ENCODE measurements at regions not wholly inside any gene's neighbourhood (a gene's known extent, or its start where the extent isn't known, plus 50 kb on each side); places are given as distances from the start of the nearest gene placed in this dataset.

DNA sequence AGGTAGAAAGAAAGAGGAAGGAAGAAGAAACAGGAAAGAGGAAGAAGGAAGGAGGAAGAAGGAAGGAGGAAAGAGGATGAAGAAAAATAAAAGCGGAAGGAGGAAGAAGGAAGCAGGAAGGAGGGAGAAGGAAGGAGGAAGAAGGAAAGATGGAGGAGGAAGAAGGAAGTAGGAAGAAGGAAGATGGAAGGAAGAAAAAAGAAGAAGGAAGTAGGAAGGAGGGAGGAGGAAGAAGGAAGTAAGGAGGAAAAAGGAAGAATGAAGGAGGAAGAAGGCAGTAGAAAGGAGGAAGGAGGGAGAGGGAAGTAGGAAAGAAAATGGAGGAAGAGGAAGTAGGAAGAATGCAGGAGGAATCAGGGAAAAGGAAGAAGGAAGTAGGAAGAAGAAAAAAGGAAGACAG lies 191.1 kb upstream of the TBL1X start:
- H3K27me3 ChIP-seq (replicated peaks in 1 of 2; ENCODE audit: control insufficient read depth in 2 of 2, insufficient read depth in 2 of 2, low read length in 1 of 2): no peaks in the 10 kb centered on the region
- no peak overlapping the region for H3K27ac ChIP-seq (ENCODE audit: control insufficient read depth, insufficient read depth)
- no peaks in the 10 kb centered on the region for H4K20me1 ChIP-seq (ENCODE audit: control insufficient read depth, insufficient read depth)
- no TSS peak for BruUV-seq (replicated peaks)
- ChIA-PET CTCF (no interaction called here), SMC1A (ENCODE audit: uncharacterized antibody, unreplicated experiment) (no interaction called here), RAD21 (ENCODE audit: unreplicated experiment) (no interaction called here), POLR2A (no interaction called here)
- DNase-seq (ENCODE audit: low read depth, low spot score) (no peak), FAIRE-seq (no peak), ATAC-seq (no peak)
- intact Hi-C loops (cut with micrococcal nuclease; ENCODE audit: unreplicated experiment): no loop called here
- H3K36me3 ChIP-seq (ENCODE audit: control insufficient read depth in 2 of 2, insufficient read depth in 2 of 2, low read length in 1 of 2): no peaks in the 10 kb centered on the region
- H3K79me2 ChIP-seq (ENCODE audit: control insufficient read depth, insufficient read depth, low read length): no peaks in the 10 kb centered on the region
- 67% methylated on average over 1 of the region's 1 CpG for WGBS (ENCODE audit: insufficient coverage, insufficient replicate concordance, low lambda C conversion rate, missing lambda C conversion rate)
- 0 out of 4 replicates have a peak, but pooled peaks of 1 of the 2 experiments have one; percentile 61 for TF ChIP-seq ETV6 (conservative IDR thresholded peaks at IDR 0.05 in 1 of 2, IDR thresholded peaks at IDR 0.05 in 1 of 2; ENCODE audit: borderline replicate concordance in 1 of 2, low read depth in 1 of 2)
- TF ChIP-seq HDAC2 (IDR thresholded peaks at IDR 0.05): no peak
- no peaks in the 10 kb centered on the region for H3K9me3 ChIP-seq (replicated peaks; ENCODE audit: control insufficient read depth, insufficient read depth, low read length)
- in situ Hi-C loops (cut with MboI): no loop called here
- H3K4me3 ChIP-seq: no peak overlapping the region
- no peak overlapping the region for H3K4me2 ChIP-seq (ENCODE audit: control insufficient read depth, insufficient read depth)
- no peak overlapping the region for H3K9ac ChIP-seq (ENCODE audit: control insufficient read depth, insufficient read depth, low read length)
- no peaks in the 10 kb centered on the region for H3K4me1 ChIP-seq (ENCODE audit: control insufficient read depth, insufficient read depth, low read length)
- H2AFZ ChIP-seq (ENCODE audit: control insufficient read depth, low read depth, low read length): no peak overlapping the region

DNA sequence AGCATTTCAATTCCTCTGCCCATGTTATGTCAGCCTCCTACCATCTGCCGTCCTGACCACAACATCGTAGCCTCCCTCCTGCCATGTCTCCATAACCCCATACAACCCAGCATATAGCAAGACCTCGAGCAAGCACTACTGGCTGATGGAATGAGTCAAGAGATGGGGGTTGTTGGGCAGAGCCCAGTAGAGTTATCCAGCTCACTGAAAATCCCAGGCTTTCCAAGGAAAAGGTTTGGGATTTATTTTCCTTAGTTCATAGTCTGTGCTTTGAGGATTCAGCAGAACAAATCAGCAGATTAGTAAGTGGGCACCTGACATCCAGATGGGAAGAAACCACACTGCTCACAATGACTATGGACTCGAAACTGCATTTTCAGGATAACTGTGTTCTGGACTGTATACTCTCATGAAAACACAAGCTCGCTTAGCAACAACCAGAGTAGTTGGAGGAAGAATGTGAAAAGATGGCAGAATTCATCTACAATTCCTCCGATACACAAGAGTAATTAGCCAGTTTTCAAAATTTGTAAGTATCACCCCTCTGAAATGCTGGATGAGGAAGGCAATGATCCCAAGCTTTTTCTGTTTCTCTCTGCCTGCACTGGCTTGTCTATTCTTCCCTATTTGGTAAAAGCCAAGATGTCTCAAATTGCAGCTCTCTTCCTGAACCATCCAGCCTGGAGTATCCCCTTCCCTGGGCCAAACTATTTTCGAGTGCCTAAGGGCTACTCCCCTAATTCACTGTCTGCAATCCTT lies 186.2 kb upstream of the TBL1X start:
- H3K9me3 ChIP-seq (replicated peaks; ENCODE audit: control insufficient read depth, insufficient read depth, low read length): no peaks in the 10 kb centered on the region
- no peaks in the 10 kb centered on the region for H3K79me2 ChIP-seq (ENCODE audit: control insufficient read depth, insufficient read depth, low read length)
- intact Hi-C loops (cut with micrococcal nuclease; ENCODE audit: unreplicated experiment): no loop called here
- no peaks in the 10 kb centered on the region for H3K4me1 ChIP-seq (ENCODE audit: control insufficient read depth, insufficient read depth, low read length)
- no peaks in the 10 kb centered on the region for H3K36me3 ChIP-seq (ENCODE audit: control insufficient read depth in 2 of 2, insufficient read depth in 2 of 2, low read length in 1 of 2)
- POLR2A ChIA-PET: no interaction called here
- CTCF ChIA-PET: no interaction called here
- H3K4me2 ChIP-seq (ENCODE audit: control insufficient read depth, insufficient read depth): no peak overlapping the region
- DNase-seq (ENCODE audit: low read depth, low spot score) (no peak), FAIRE-seq (no peak), ATAC-seq (no peak)
- no peaks in the 10 kb centered on the region for H3K27me3 ChIP-seq (replicated peaks in 1 of 2; ENCODE audit: control insufficient read depth in 2 of 2, insufficient read depth in 2 of 2, low read length in 1 of 2)
- H4K20me1 ChIP-seq (ENCODE audit: control insufficient read depth, insufficient read depth): no peaks in the 10 kb centered on the region
- no peak overlapping the region for H3K27ac ChIP-seq (ENCODE audit: control insufficient read depth, insufficient read depth)
- SMC1A ChIA-PET (ENCODE audit: uncharacterized antibody, unreplicated experiment): no interaction called here
- no peak overlapping the region for H3K9ac ChIP-seq (ENCODE audit: control insufficient read depth, insufficient read depth, low read length)
- RAD21 ChIA-PET (ENCODE audit: unreplicated experiment): no interaction called here
- no peak for TF ChIP-seq ZNF207 (IDR thresholded peaks at IDR 0.05; ENCODE audit: borderline replicate concordance)
- TF ChIP-seq FOXM1 (IDR thresholded peaks at IDR 0.05; ENCODE audit: low read depth, low read length): no peak
- TF ChIP-seq, protein P1, sequence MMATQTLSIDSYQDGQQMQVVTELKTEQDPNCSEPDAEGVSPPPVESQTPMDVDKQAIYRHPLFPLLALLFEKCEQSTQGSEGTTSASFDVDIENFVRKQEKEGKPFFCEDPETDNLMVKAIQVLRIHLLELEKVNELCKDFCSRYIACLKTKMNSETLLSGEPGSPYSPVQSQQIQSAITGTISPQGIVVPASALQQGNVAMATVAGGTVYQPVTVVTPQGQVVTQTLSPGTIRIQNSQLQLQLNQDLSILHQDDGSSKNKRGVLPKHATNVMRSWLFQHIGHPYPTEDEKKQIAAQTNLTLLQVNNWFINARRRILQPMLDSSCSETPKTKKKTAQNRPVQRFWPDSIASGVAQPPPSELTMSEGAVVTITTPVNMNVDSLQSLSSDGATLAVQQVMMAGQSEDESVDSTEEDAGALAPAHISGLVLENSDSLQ (IDR thresholded peaks at IDR 0.05): no peak
- TF ChIP-seq, protein P2, sequence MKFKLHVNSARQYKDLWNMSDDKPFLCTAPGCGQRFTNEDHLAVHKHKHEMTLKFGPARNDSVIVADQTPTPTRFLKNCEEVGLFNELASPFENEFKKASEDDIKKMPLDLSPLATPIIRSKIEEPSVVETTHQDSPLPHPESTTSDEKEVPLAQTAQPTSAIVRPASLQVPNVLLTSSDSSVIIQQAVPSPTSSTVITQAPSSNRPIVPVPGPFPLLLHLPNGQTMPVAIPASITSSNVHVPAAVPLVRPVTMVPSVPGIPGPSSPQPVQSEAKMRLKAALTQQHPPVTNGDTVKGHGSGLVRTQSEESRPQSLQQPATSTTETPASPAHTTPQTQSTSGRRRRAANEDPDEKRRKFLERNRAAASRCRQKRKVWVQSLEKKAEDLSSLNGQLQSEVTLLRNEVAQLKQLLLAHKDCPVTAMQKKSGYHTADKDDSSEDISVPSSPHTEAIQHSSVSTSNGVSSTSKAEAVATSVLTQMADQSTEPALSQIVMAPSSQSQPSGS (IDR thresholded peaks at IDR 0.05; ENCODE audit: low read length): no peak
- no peak for TF ChIP-seq MYB (IDR thresholded peaks at IDR 0.05; ENCODE audit: borderline replicate concordance, low read depth, low read length)
- TF ChIP-seq EP300 (IDR thresholded peaks at IDR 0.05; ENCODE audit: borderline replicate concordance in 1 of 2, control insufficient read depth in 1 of 2, low read depth in 2 of 2, low read length in 2 of 2): no peak
- TF ChIP-seq, protein P3, sequence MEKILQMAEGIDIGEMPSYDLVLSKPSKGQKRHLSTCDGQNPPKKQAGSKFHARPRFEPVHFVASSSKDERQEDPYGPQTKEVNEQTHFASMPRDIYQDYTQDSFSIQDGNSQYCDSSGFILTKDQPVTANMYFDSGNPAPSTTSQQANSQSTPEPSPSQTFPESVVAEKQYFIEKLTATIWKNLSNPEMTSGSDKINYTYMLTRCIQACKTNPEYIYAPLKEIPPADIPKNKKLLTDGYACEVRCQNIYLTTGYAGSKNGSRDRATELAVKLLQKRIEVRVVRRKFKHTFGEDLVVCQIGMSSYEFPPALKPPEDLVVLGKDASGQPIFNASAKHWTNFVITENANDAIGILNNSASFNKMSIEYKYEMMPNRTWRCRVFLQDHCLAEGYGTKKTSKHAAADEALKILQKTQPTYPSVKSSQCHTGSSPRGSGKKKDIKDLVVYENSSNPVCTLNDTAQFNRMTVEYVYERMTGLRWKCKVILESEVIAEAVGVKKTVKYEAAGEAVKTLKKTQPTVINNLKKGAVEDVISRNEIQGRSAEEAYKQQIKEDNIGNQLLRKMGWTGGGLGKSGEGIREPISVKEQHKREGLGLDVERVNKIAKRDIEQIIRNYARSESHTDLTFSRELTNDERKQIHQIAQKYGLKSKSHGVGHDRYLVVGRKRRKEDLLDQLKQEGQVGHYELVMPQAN (conservative IDR thresholded peaks at IDR 0.05): no peak
- TF ChIP-seq HDGF (IDR thresholded peaks at IDR 0.05): no peak
- no peak overlapping the region for H3K4me3 ChIP-seq
- no TSS peak for BruUV-seq (replicated peaks)
- in situ Hi-C loops (cut with MboI): no loop called here
- no peak overlapping the region; the same call in 1 of the 2 replicates for H2AFZ ChIP-seq (ENCODE audit: control insufficient read depth, low read depth, low read length)
- 33% methylated on average over 7 of the region's 7 CpGs for WGBS (ENCODE audit: insufficient coverage, insufficient replicate concordance, low lambda C conversion rate, missing lambda C conversion rate)

Measured in GM12878 (cell line).